GM19324 (cell line): ENCODE measurements at regions not wholly inside any gene's neighbourhood (a gene's known extent, or its start where the extent isn't known, plus 50 kb on each side); places are given as distances from the start of the nearest gene placed in this dataset.

Source experiments
- ATAC-seq: cut with Tn5 transposase; IDR thresholded peaks from one replicate; pipeline ENCODE4 v1.9.1; 2021; ENCODE audit warnings: mild to moderate bottlenecking, moderate library complexity; ENCODE audit not compliant: unreplicated experiment, low FRiP score

- ATAC-seq, result no peak
Observed at GRCh38 chr12:59839514-59839913, 243.7 kb downstream of the SLC16A7 start.

- no peak for ATAC-seq
Observed at GRCh38 chr12:59843260-59843843, 247.5 kb downstream of the SLC16A7 start.

DNA sequence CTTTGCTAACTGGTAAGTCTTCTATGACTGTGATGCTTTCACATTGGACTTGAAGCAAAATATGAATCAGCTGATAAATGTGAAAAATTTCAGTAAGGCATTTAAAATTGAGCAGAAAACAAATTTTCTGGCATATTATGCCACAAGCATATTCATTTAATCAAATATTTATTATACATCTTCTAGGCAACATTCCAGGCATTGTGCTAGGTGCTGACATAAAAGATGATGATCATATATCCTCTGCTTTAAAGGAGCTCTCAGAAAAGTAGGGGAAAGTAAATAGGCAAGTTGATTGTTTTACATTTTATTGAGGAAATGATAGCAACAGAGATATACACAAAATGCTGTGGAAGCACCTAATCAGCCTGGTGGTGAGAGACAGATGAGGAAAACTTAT, 248.9 kb downstream of the SLC16A7 start:
- no peak for ATAC-seq

- no peak for ATAC-seq
Observed at GRCh38 chr12:59845293-59845692, 249.5 kb downstream of the SLC16A7 start.

- no peak for ATAC-seq
Observed at GRCh38 chr12:59847127-59847526, 251.3 kb downstream of the SLC16A7 start.

GRCh38 chr12:59850268-59850667, 254.4 kb downstream of the SLC16A7 start:
- ATAC-seq, result no peak

- ATAC-seq, result no peak
Observed at GRCh38 chr12:59858508-59859170, 262.8 kb downstream of the SLC16A7 start.

- no peak for ATAC-seq
Observed at GRCh38 chr12:59859171-59859510, 263.3 kb downstream of the SLC16A7 start.

DNA sequence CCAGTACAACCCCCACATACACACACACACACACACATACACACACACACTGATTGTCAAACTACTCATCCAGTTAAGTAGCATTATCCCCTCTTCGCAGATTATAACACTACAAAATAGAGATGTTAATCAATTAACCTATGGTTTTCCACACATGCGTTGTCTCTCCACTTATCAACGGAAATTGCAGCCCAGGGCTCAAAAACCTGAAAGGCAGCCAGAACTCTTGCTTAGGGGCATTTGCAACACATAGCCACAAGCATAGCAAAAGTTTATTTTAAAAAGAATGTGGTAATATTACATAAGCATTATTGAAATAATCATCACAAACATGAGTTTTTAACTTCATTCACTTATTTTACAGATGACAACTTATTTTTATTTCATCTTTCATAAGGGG, 265.8 kb downstream of the SLC16A7 start:
- ATAC-seq, result no peak

DNA sequence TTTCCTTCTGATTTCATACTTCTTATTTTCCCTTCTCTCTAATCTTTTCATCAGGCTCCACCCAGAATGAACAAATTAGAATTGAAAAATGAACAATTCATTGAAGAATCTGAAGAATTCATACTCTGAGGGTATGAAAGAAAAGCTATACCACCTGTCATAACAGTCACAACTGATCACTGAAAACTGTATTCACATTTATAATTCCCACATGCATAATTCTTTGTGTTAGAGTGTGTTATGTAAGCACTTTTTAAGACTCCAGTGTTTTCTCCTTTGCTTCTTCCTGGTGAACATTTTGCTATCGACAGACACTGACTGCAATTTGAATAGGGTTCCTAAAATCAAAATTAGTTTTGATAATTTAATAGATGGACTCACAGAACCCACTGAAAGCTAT, 271.2 kb downstream of the SLC16A7 start:
- no peak for ATAC-seq

DNA sequence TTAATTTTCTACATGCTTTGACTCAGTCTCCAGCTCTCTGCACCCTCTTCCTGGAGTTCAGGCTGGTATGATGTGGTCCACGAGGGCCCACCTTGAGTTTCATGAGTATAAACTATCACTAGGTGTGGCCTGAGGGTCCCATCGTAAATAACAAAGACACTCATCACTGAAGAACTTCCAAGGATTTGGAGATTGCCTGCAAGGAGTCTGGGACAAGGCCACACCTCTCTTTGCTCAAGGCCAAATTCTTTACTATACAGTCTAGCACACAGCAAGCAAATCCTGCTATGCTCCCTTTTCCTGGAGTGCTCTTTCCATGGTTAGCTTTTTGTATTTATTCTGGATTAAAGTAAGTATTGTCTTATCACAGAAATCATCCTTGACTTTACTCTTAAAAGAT, 271.9 kb downstream of the SLC16A7 start:
- ATAC-seq, result no peak

DNA sequence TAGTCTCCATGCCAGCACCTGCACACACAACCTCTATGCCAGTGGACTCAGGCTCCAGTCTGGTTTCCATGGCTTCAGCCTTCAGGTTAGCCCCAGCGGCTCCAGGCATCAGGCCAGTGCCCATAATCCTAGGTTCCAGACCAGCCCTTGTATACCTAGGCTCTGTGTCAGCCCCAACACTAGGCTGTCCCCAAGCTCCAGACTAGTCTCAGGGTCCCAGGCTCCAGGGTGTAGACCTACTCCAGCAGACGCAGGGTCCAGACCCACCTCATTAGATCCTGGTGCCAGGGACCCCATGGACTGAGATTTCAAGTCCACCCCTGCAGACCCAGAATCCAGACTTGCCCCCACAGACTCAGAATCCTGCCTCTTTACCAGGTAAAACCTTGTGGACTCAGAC, 275.9 kb downstream of the SLC16A7 start:
- no peak for ATAC-seq

GRCh38 chr12:59873136-59873535, 277.3 kb downstream of the SLC16A7 start:
- ATAC-seq, result no peak

- ATAC-seq, result no peak
Observed at GRCh38 chr12:59874781-59875180, 279.0 kb downstream of the SLC16A7 start.

GRCh38 chr12:59886131-59886733, 290.4 kb downstream of the SLC16A7 start:
- ATAC-seq, result no peak

DNA sequence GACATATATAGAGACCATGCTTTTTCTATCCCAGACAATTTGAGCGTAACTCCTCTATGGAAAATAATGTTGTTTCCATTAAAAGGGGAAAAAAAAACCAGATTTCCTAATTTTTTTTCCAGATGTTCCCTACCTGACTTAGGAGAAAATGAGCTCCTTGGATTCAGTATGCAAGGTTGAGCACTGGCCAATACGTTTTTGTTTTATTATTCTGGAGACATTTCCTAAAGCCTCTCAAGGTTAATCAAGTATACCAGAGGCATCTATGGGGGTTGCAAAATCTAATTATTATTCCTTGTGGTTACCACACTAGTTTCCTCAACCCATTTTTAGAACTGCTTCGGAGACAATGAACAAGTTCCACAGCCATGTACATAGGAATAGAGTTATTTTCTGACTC, 291.3 kb downstream of the SLC16A7 start:
- no peak for ATAC-seq

DNA sequence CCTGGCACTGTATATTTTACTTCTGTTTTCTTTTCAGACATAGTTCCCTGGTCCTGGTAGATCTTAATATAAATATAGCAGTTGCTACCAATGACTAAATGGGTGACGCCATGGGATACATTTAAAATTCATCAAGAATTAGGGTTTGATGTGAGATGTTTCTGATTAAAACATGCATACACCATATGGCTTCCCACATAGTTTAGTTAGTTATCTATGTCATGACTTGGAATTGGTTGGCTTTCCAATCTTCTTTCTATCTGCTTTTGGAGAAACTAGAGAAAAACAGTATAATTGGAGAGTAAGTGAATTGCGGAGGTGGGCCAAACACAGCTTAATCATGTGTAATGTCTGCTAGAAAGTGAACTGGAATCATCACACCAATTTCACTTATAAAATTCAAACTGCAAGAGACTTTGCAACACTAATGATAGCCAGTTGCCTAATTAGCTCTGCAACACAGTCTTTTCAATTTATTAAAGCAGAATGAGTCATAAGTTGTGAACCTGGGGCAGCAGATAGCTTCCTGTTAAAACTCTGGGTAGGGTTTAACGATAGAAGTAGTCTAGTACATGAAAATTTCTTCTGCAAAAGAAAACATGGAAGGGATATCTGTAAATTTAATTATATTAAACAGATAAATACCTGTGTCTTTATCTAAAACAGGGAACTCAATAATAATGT, 295.2 kb downstream of the SLC16A7 start:
- no peak for ATAC-seq

- ATAC-seq, result no peak
Observed at GRCh38 chr12:59895166-59895775, 299.4 kb downstream of the SLC16A7 start.

GRCh38 chr12:59904874-59905521, 309.2 kb downstream of the SLC16A7 start:
- no peak for ATAC-seq

GRCh38 chr12:59911516-59911915, 315.7 kb downstream of the SLC16A7 start:
- no peak for ATAC-seq

GRCh38 chr12:59916988-59917387, 321.2 kb downstream of the SLC16A7 start:
- no peak for ATAC-seq
